Ishikawa (cell line): ENCODE measurements at regions not wholly inside any gene's neighbourhood (a gene's known extent, or its start where the extent isn't known, plus 50 kb on each side); places are given as distances from the start of the nearest gene placed in this dataset.
A peak's percentile ranks its signal among the peaks of the same experiment; 100 is the strongest.

ENCODE experiments used
- CEBPB ChIP-seq: IDR thresholded peaks from 2 replicates; pipeline ENCODE4 v1.6.1; 2012
- CREB1 ChIP-seq: IDR thresholded peaks from 2 replicates; pipeline ENCODE4 v1.6.1; 2012; ENCODE audit warnings: low read depth
- EGR1 ChIP-seq: IDR thresholded peaks from 2 replicates; pipeline ENCODE4 v1.6.1; 2012
- EP300 ChIP-seq: IDR thresholded peaks from 2 replicates; pipeline ENCODE4 v1.6.1; 2012; ENCODE audit warnings: borderline replicate concordance
- FOXM1 ChIP-seq: IDR thresholded peaks from 2 replicates; pipeline ENCODE4 v1.6.1; 2012; ENCODE audit warnings: low read depth, borderline replicate concordance
- MAX ChIP-seq: IDR thresholded peaks from 2 replicates; pipeline ENCODE4 v1.6.1; 2012
- NFIC ChIP-seq: IDR thresholded peaks from 2 replicates; pipeline ENCODE4 v1.6.1; 2012
- RAD21 ChIP-seq: IDR thresholded peaks from 2 replicates; pipeline ENCODE4 v1.6.1; 2012; ENCODE audit warnings: low read depth
- REST ChIP-seq: IDR thresholded peaks from 2 replicates; pipeline ENCODE4 v1.6.1; 2012; ENCODE audit warnings: low read depth, mild to moderate bottlenecking
- TAF1 ChIP-seq: IDR thresholded peaks from 2 replicates; pipeline ENCODE4 v1.6.1; 2012; ENCODE audit warnings: low read depth, mild to moderate bottlenecking
- TCF12 ChIP-seq: IDR thresholded peaks from 2 replicates; pipeline ENCODE4 v1.6.1; 2012; ENCODE audit warnings: low read depth
- TEAD4 ChIP-seq: IDR thresholded peaks from 2 replicates; pipeline ENCODE4 v1.6.1; 2012
- USF1 ChIP-seq: IDR thresholded peaks from 2 replicates; pipeline ENCODE4 v1.6.1; 2012
- YY1 ChIP-seq: IDR thresholded peaks from 2 replicates; pipeline ENCODE4 v1.6.1; 2012; ENCODE audit warnings: low read depth
- ZBTB7A ChIP-seq: IDR thresholded peaks from 2 replicates; pipeline ENCODE4 v1.6.1; 2012; ENCODE audit warnings: low read depth

GRCh38 chr2:205937211-205937610, 148.8 kb downstream of the INO80D start:
- no peak for TF ChIP-seq NFIC
- TF ChIP-seq CREB1 = no peak
- no peak for TF ChIP-seq FOXM1
- no peak for TF ChIP-seq CEBPB
- TF ChIP-seq YY1 = no peak
- TF ChIP-seq ZBTB7A = no peak
- TF ChIP-seq REST = no peak
- TF ChIP-seq RAD21 = no peak
- TF ChIP-seq TCF12 = no peak
- TF ChIP-seq USF1 = no peak
- no peak for TF ChIP-seq TEAD4
- no peak for TF ChIP-seq EP300
- TF ChIP-seq EGR1 = no peak
- TF ChIP-seq MAX = no peak
- no peak for TF ChIP-seq TAF1

GRCh38 chr2:205936446-205936845, 149.5 kb downstream of the INO80D start:
- TF ChIP-seq TCF12 (no peak), CREB1 (no peak), USF1 (no peak), ZBTB7A (no peak), REST (no peak), YY1 (no peak), FOXM1 (no peak), MAX (no peak), TEAD4 (no peak), EGR1 (no peak), NFIC (no peak), EP300 (no peak), RAD21 (no peak), CEBPB (no peak), TAF1 (no peak)

GRCh38 chr2:205934443-205934842, 151.5 kb downstream of the INO80D start:
- TF ChIP-seq RAD21 = 0 out of 2 replicates have a peak, but pooled peaks have one; percentile 3
- TF ChIP-seq EP300 = no peak

- no peak for TF ChIP-seq YY1
- TF ChIP-seq RAD21 = no peak
- TF ChIP-seq CREB1 = no peak
- no peak for TF ChIP-seq REST
- TF ChIP-seq ZBTB7A = no peak
- no peak for TF ChIP-seq TEAD4
- TF ChIP-seq CEBPB = no peak
- TF ChIP-seq MAX = no peak
- TF ChIP-seq FOXM1 = no peak
- TF ChIP-seq NFIC = no peak
- no peak for TF ChIP-seq USF1
- no peak for TF ChIP-seq TAF1
- no peak for TF ChIP-seq EP300
- no peak for TF ChIP-seq TCF12
- TF ChIP-seq EGR1 = no peak
These were observed 153.1 kb downstream of the INO80D start for GRCh38 chr2:205932861-205933260.
